SW 1271 (cell line): ENCODE measurements at regions not wholly inside any gene's neighbourhood (a gene's known extent, or its start where the extent isn't known, plus 50 kb on each side); places are given as distances from the start of the nearest gene placed in this dataset.
A peak's percentile ranks its signal among the peaks of the same experiment; 100 is the strongest.
"Not testable (repeated sequence)": the region's sequence is repeated elsewhere in the genome, so short reads cannot be mapped to it uniquely, and the experiment has no call there.

Experiments
- DNase-seq, 2 experiments: peaks; one replicate each; lab custom pipeline; 2025; lab: John Stamatoyannopoulos, UW

DNA sequence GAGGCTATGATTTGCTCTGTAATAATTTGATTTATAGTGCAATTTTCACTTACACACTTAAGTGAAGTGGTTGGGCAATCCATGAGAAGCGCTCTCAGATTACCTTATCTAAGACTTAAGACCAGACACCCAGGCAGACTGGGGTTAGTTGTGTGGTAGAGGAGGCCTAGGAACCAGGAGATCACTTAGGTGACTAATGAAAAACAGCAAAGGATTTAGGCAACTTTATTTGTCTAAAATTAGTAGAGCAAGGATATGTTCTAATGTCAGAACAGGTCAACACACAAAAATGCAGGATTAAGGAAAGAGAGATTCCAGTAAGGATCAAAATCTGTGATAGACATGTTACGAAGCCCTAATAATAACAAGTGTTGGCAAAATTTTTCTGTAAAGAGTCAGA lies 913.8 kb downstream of the TLE1 start:
- no peak for DNase-seq

DNA sequence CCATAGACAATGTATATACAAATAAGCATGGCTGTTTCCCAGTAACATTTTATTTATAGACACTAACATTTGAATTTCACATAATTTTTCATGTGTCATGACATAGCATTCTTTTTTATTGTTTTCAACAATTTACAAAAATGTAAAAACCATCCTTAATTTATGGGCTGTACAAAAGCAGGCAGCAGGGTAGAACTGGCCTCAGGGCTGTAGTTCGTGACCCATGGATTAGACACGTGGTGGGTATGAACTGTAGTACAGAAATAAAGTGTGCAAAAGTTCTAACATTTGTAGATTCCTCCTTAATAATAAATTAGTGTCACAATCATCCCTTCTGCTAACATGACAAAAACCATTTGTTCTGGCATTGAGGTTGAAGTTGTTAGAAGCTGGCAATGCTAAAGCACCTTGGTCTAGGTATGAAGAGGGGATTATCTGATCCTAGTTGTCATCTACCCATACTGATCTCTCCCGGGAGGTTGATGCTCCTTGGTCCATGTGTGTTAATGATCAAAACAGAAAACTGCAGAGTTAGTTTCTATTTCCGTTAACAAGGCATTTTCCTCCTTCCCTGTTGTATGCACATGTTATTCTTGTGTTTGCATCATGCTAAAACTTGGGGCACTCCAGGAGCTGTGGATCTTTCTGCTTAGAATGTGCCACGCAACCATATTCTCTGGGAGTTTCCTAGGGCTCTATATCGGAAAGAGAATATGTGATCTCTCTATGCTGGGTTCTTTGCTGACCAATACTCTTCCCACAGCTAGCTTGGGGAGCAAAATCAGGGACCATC lies 917.6 kb downstream of the TLE1 start:
- DNase-seq = no peak

GRCh38 chr9:80763536-80763935 lies 925.8 kb downstream of the TLE1 start:
- no peak for DNase-seq

GRCh38 chr9:80755586-80755985 lies 933.8 kb downstream of the TLE1 start:
- DNase-seq = no peak

DNA sequence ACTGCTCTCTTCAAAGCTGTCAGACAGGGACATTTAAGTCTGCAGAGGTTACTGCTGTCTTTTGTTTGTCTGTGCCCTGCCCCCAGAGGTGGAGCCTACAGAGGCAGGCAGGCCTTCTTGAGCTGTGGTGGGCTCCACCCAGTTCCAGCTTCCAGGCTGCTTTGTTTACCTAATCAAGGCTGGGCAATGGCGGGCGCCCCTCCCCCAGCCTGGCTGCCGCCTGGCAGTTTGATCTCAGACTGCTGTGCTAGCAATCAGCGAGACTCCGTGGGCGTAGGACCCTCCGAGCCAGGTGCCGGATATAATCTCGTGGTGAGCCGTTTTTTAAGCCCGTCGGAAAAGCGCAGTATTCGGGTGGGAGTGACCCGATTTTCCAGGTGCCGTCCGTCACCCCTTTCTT lies 942.3 kb downstream of the TLE1 start:
- not testable (repeated sequence) for DNase-seq

- no peak for DNase-seq
These were observed 956.8 kb downstream of the TLE1 start for GRCh38 chr9:80732506-80732905.

DNA sequence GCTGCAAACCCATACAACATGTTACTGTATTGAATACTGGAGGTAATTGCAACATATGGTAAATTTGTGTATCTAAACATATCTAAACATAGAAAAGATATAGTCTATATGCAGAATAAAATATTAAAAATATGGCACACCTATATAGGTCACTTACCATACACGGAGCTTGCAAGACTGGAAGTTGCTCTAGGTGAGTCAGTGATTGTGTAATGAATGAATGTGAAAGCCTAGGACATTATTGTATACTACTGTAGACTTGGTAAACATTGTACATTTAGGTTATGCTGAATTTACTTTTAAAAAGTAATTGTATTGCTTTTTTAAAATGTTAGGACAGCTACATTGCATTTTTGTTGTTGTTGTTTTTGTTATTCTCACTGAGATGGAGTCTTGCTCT lies 968.8 kb downstream of the TLE1 start:
- DNase-seq = no peak

DNA sequence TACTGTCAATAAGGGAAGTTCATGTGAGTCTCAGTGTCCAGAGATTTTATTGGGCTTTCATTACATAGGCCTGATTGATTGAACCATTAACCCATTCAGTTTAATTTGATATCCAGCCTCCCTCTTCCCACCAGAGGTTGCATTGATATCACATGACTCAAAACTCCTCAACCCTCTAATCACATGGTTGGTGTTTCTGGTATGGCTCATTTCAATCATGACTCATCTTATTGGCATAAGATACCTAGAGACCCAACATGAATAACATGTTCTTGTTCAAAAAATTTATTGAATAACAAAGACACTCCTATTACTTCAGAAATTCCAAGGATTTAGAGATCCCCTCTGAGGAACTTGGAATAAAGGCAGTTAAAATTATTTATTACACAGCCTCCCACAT lies 982.2 kb downstream of the TLE1 start:
- DNase-seq = no peak

- no peak for DNase-seq
These were observed 988.3 kb downstream of the TLE1 start for GRCh38 chr9:80701061-80701460.

DNA sequence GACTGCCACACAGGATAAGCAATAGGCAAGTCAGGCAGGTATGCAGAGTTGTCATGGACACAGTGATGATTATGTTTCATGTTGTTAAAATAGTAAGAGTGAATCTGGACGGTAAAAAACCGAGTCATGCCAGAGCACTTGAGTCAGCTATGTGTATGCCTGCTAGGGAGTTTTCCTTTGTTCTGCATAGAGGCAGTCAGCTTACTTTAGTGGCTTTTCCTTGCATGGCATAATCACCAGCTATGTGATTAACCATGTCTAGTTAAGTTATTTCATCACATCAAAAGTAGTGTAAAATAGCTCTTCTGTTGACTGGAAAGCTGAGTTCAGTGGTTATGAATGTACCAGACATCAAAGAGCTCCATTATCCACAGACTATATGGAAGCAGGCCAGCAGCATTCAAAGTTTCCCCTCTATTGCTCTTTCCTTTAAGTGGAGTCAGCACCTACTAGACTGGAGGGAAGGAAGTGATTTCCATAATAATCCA lies 989.8 kb downstream of the TLE1 start:
- no peak for DNase-seq

- DNase-seq = no peak
These were observed 990.5 kb downstream of the TLE1 start for GRCh38 chr9:80698725-80699410.

GRCh38 chr9:80692751-80693150 lies 996.6 kb downstream of the TLE1 start:
- no peak for DNase-seq

DNA sequence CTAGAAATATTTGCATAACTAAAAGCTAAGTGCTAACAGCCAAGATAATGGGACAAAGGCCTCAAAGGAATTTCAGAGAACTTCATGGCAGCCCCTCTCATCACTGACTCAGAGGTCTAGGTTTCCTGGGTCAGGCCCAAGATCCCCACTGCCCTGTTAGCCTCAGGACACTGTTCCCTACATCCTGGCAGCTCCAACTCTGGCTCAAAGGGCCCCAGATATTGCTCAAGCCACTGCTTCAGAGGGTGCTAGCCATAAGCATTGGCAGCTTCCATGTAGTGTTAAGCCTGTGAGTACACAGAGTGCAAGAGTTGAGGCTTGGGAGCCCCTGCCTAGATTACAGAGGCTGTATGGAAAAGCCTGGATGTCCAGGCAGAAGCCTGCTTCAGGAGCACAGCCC lies 998.1 kb downstream of the TLE1 start:
- DNase-seq = no peak

DNA sequence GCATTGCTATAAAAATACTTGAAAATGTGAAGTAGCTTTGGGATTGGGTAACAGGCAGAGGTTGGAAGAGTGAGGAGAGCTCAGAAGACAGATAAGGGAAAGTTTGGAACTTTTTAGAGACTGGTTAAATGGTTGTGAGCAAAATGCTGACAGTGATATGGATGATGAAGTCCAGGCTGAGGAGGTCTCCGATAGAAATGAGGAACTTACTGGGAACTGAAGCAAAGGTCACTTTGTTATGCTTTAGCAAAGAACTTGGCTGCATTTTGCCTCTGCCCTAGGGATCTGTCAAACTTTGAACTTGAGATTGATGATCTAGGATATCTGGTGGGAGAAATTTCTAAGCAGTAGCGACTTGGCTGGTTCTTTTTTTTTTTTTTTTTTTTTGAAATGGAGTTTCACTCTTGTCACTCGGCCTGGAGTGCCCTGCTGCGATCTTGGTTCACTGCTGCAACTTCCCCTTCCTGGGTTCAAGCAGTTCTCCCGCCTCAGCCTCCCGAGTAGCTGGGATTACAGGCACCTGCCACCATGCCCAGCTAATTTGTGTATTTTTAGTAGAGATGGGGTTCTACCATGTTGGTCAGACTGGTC lies 998.9 kb downstream of the TLE1 start:
- DNase-seq = no peak

- DNase-seq = no peak
These were observed 1009.4 kb downstream of the TLE1 start for GRCh38 chr9:80679916-80680315.

DNA sequence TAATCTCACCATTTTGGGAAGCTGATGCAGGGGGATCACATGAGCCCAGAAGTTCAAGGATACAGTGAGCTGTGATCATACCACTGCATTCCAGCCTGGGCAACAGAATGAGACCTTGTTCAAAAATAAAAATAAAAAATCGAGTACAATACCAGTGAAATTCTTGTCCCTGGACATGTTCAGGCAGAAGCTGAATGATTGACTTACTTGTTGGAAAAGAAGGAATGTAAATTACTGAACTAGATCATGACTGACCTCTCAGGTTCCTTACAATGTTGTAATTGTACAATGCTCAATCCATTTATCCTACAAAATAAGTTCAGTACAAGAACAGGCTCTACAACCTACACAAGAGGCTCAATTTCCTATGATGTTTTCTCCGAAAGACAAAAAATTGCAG lies 1010.4 kb downstream of the TLE1 start:
- DNase-seq = no peak

- DNase-seq = no peak
These were observed 1015.9 kb downstream of the TLE1 start for GRCh38 chr9:80673496-80673895.

DNA sequence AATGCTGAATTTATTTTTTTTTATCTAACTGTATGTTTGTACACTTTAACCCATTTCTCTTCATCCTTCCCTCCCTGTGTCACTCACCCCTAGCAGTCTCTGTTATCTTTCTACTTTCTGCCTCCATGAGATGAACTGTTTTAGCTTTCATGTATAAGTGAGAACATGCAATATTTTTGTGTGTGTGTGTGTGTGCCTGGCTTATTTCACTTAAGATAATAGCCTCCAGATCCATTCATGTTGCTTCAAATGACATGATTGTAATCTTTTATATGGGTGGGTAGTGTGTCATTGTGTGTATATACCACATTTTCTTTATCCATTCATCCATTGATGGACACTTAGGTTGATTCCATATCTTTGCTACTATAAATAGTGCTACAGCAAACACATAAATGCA lies 1023.9 kb downstream of the TLE1 start:
- DNase-seq = no peak

DNA sequence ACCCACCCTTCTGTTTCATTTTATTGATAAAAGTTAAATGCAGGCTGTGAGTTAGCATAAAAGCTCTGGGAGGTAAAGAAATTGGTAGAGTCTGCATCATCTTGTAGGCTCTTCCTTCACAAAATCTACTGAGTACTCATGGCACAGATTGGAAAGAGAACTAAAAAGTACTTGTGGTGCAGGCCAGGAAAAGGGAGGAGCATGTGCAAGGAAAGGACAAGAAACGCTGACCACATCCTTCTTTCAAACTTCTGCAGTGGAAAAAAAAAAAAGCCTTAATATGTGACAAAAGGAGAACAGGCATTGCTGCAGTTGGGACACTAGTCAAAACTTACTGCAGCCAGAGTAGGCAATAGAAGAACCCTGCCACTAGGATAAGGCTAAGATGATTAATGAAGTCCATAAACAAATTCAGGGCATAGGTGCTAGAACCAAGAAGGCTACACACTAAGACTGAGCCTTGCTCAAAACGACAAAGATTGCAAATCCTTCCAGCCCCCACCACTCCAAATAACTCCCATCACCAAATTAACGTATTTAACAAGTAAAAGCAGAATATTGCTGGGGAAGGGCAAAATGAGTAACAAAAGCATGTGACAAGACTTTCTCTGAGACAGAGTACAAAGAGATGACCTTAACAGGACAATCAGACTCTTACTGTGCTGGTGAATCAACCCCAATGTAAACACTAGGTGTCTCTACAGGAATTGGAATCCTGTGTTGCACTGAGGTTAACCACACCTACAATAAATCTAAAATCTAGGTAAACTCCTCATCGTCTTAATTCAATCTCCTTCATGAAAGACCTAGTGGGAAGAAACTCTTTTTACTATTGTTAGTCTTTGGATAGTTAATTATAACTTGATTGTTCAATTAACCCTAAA lies 1024.8 kb downstream of the TLE1 start:
- DNase-seq = peak in 1 of 2 experiments; percentile 14

GRCh38 chr9:80659751-80660150 lies 1029.6 kb downstream of the TLE1 start:
- not testable (repeated sequence) for DNase-seq

- no peak for DNase-seq
These were observed 1038.3 kb downstream of the TLE1 start for GRCh38 chr9:80651044-80651443.

DNA sequence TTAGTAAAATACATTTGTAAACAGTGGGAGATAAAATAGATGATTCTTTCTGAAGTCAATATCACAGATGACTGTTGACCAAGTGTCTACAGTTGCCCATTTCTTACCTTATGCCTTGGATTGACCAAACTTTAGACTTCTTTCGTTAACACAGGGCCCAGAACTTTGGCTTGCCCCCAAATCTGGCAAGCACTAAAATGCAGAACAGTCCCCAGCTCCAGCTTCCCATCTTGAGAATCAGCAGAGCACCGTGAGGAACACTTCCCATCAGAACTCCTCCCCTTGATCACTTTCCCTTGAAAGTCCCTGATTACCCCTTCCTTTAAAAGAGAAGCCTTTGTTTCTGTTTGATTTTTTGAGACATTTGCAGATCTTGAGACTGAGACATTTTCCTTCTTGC lies 1039.9 kb downstream of the TLE1 start:
- DNase-seq = no peak
